Fibroblast of skin of left quadriceps (primary cell): ENCODE measurements at regions not wholly inside any gene's neighbourhood (a gene's known extent, or its start where the extent isn't known, plus 50 kb on each side); places are given as distances from the start of the nearest gene placed in this dataset.
A peak's percentile ranks its signal among the peaks of the same experiment; 100 is the strongest.

Source experiments
- DNase-seq, 2 experiments: peaks; one replicate each; pipeline ENCODE4 v3.0.0-alpha.2; 2013; ENCODE audit warnings: low read depth in 2 of 2

GRCh38 chr7:56291-56913 lies 136.0 kb upstream of the FAM20C start:
- no peak for DNase-seq

GRCh38 chr7:57071-57470 lies 135.3 kb upstream of the FAM20C start:
- DNase-seq, result no peak

DNA sequence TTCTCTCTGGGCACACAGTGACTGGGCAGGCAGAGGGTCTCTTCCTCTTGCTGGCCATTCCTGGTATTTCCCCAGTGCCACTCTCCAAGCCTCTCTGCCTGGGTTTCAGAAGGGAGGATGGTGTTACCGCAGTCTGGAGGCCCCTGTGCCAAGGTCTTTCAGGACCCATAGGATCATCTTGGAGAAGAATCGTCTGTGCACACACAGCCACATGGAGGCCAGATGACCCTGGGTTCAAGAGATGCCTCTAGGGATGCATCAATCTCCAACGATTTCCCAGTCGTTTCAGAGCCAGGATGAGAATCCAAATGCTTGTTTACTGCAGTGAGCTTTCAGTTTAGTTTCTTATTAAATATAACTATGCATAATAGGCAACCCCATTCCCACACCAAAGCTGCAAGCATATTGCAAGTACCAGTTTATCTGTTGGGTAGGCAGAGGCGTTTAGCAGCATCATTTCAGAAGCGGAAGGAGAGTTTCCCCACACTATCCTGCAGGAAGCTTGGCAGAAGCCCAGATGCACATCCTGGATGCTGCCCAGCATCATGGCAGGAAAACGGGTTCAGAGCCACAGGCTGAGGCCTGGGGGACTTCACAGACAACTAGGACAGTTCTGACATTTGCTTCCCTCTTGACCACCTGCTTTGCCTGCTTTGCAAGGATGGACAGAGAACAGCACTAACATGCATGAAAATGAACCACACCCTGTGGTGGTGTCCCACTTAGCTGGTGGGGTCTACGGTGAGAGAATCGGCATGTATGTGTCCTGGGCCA lies 134.7 kb upstream of the FAM20C start:
- DNase-seq, result no peak

- no peak for DNase-seq
Measured at GRCh38 chr7:58316-58715, 134.1 kb upstream of the FAM20C start.

GRCh38 chr7:59079-60016 lies 133.0 kb upstream of the FAM20C start:
- DNase-seq, result no peak

GRCh38 chr7:60017-60675 lies 132.2 kb upstream of the FAM20C start:
- no peak for DNase-seq

DNA sequence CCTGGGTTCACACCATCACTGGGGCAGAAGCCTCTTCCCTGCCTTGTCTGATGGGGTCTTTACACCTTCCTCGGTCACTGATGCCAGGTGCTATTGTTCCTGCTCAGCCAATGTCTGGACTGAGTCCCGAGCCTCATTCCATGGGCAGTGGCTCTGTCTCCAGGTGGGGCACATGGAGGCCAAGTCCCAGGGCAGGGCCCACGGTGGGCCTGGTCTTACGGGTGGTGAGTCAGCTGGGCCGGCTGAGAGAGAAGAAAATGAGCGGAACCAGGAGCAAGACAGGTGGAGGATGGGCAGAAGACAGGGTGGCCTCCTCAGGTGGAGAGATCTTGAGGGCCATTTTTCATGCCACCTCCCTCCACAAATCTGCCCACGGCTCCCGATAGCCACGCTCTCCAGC lies 131.7 kb upstream of the FAM20C start:
- no peak for DNase-seq

GRCh38 chr7:61111-61510 lies 131.3 kb upstream of the FAM20C start:
- no peak for DNase-seq

- no peak for DNase-seq
Measured at GRCh38 chr7:61576-62360, 130.6 kb upstream of the FAM20C start.

DNA sequence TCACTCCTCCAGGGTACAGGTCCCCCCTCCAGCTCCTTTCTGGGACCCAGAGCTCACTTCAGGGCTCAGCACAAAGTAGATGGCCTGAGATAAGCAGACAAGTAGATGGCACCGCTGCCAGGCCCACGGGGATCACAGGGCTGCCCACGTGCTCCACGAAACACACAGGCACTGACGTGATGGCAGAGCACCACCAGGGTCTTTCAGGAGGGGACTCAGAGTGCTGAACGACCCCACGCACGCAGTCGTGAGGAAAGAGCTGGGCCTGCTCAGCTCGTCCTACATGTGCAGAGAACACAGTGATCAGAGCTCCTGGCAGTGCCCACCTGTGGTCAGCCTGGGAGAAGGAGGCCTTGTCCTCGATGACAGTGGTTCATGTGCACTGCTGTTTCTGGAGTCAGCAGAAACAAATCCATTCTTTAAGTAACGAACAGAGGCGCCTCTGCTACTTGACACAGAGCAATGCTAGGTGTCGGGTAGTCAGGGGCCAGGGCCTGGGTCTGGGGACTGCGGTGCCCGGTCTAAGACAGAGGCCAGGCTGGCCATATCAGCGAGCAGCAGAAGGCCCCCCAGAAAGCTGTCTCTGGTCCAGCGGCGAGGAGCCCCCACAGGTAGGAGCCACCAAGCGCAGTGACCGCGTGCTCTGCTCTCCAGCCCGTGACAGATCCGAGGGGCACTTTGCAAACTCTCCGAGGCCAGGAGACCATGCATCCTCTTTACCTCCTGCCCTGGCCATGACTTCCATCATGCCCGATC lies 129.8 kb upstream of the FAM20C start:
- DNase-seq, result no peak

GRCh38 chr7:63117-63480 lies 129.3 kb upstream of the FAM20C start:
- no peak for DNase-seq

DNA sequence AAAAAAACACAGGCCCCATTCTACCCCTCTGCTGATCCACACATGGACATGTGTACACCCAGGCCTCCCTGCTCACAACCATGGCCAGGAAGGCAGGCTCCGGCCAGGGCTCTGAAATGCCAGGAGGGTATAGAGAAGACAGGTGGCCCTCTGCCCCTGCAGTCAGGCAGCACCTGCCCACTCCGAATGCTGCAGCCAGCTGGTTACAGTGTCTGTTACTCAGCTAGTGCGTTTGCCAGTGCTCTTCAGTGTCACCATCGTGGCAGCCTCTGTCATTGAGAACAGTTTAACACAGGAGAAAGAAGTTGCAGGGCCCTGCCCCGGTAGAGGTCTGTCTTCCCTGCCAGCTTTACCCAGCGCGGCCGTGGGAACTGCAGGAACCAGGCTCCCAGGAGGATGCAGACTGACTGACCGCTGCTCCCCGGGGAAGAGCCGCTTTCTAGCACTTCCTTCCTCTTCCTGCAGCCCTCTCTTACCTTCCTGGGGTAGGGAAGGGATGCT lies 128.8 kb upstream of the FAM20C start:
- DNase-seq, result no peak

GRCh38 chr7:64098-64915 lies 128.1 kb upstream of the FAM20C start:
- DNase-seq, result peak; percentile 39 to 44

GRCh38 chr7:64916-65341 lies 127.4 kb upstream of the FAM20C start:
- no peak for DNase-seq

- no peak for DNase-seq
Measured at GRCh38 chr7:65554-65953, 126.8 kb upstream of the FAM20C start.

DNA sequence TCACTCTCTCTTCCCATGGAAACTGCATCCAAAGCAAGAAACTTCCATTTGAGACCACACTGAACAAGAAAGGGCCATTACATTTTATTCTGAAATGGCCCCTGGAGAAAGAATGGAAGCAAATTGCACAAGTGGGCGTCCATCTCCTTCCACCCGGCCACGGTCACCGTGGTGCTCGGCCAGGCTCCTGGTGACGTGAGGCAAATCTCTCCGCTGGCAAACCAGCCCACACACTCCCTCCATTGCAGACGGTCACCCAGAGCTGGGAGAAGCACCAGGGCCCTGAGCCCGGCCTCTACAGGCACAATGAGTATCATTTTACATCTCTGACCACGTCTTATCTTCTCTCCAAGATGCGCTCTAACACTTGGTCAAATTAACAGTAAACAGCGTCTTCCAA lies 126.1 kb upstream of the FAM20C start:
- DNase-seq, result no peak

DNA sequence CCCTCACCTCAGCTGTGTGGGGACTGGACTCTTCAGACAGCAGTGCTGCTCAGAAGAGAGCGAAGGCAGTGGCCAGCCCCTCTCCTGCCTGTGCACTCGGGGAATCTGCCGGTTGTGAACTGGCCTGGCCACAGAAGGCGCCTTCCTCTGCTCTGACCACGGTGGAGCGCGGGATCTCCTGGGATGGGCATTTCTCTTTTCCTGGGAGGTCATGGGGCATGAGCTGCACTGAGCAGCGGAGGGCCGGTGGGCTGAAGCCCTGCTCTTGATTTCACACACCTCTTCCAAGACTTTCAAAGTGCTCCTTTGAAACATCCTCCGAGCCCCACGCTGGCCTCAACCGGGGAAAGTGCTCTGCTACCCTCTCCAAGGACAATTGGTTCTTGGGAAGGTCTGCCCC lies 125.6 kb upstream of the FAM20C start:
- DNase-seq, result no peak

DNA sequence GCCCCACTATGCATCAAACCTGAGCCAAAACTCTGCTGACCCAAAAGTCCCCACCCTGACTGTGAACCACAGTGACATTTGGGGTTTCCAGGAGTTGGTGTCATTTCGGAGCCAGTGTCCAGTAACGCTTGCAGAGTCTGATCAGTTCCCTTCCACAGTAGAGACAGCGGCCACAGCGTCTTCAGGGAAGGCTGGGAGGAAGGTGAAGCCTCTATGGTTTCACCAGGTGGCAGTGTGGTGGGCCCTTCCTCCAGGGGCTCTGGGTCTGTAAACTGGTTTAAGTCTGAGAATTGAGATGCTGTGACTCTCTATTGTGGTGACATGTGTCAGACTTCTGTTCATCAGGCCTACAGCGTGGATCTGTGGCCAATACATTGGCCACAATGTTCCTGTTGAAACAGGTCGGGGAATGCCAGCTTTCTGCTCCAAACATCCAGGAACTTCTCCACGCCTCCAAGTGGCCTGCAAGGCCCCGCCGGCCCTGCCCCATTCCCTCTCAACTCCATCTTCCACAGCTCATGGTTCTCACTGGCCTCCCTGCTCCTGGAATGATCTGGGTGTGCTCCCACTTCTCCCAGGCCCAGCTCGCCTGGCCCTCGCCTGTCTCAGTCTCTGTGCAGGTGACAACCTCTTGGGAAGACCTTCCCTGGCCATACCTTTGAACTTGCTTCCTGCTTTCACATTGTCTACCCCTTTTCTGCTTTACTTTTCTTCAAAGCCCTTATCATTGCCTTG lies 124.5 kb upstream of the FAM20C start:
- no peak for DNase-seq

GRCh38 chr7:68629-69028 lies 123.7 kb upstream of the FAM20C start:
- no peak for DNase-seq
